B cell (primary cell): ENCODE measurements at regions not wholly inside any gene's neighbourhood (a gene's known extent, or its start where the extent isn't known, plus 50 kb on each side); places are given as distances from the start of the nearest gene placed in this dataset.

Experiments used
- ATAC-seq: fragments of 200-7000 bp; cut with Tn5 transposase; one replicate; pipeline ENCODE4 v1.10.0; 2021; ENCODE audit warnings: low read depth, mild to moderate bottlenecking, moderate number of reproducible peaks, moderate library complexity
- CTCF ChIA-PET: fragments of 350-600 bp; sonication (Branson Sonifier 250); formaldehyde crosslinking; loops from one replicate; lab custom pipeline; 2021; ENCODE audit warnings: antibody characterized with exemption, inconsistent platforms; lab: Charles Lee
- POLR2A ChIA-PET: fragments of 350-600 bp; sonication (Branson Sonifier 250); formaldehyde crosslinking; loops from one replicate; lab custom pipeline; 2021; ENCODE audit warnings: antibody characterized with exemption; lab: Charles Lee
- DNase-seq: peaks from one replicate; pipeline ENCODE4 v3.0.0; 2013
- H2AFZ ChIP-seq: 2 replicates; pipeline ENCODE4 v1.6.1; 2012; ENCODE audit warnings: mild to moderate bottlenecking, low read depth, low read length; ENCODE audit not compliant: insufficient read depth, poor library complexity, severe bottlenecking
- H3K27ac ChIP-seq, 2 donors: 1 replicate in 1 of 2; 2 replicates in 1 of 2; pipeline ENCODE4 v1.5.1; 2012 to 2013; ENCODE audit warnings: low read length in 2 of 2, mild to moderate bottlenecking in 2 of 2, moderate library complexity in 1 of 2
- H3K27me3 ChIP-seq, 4 experiments: fragments of 200-600 bp in 1 of 4; sonication (generic) in 1 of 4; replicated peaks in 1 of 4; 1 replicate in 2 of 4; 2 replicates in 2 of 4; pipeline versions ENCODE4 v1.6.1 to v1.7.0; 2013 to 2016; ENCODE audit warnings: low read length in 3 of 4, mild to moderate bottlenecking in 2 of 4, mixed read lengths in 1 of 4, moderate library complexity in 1 of 4; ENCODE audit not compliant: insufficient read depth in 4 of 4, control insufficient read depth in 3 of 4; ENCODE audit errors: control extremely low read depth in 1 of 4
- H3K36me3 ChIP-seq, 2 experiments: replicated peaks in 1 of 2; 1 replicate in 1 of 2; 2 replicates in 1 of 2; pipeline versions ENCODE4 v1.6.1 to v1.7.1; 2013; ENCODE audit warnings: low read length in 1 of 2; ENCODE audit not compliant: insufficient read depth in 2 of 2, control insufficient read depth in 1 of 2; ENCODE audit errors: control extremely low read depth in 1 of 2, extremely low read depth in 1 of 2
- H3K4me1 ChIP-seq, 2 donors: fragments of 200-600 bp in 1 of 2; sonication (generic) in 1 of 2; 1 replicate in 1 of 2; 2 replicates in 1 of 2; pipeline versions ENCODE4 v1.5.1 to v1.6.1; 2013 to 2017; ENCODE audit warnings: low read length in 2 of 2; ENCODE audit not compliant: control insufficient read depth in 2 of 2, insufficient read depth in 2 of 2
- H3K4me2 ChIP-seq: replicated peaks from 2 replicates; pipeline ENCODE3; 2012; ENCODE audit warnings: mild to moderate bottlenecking, low read depth, low read length; ENCODE audit not compliant: poor library complexity, severe bottlenecking
- H3K4me3 ChIP-seq, 5 experiments: fragments of 200-600 bp in 1 of 5; sonication (generic) in 1 of 5; 1 replicate in 3 of 5; 2 replicates in 2 of 5; pipeline versions ENCODE4 v1.5.1 to v1.7.0; 2011 to 2016; ENCODE audit warnings: low read length in 4 of 5, mild to moderate bottlenecking in 4 of 5, low read depth in 2 of 5, control low read depth in 1 of 5, moderate library complexity in 1 of 5; ENCODE audit not compliant: insufficient read depth in 1 of 5; ENCODE audit errors: control extremely low read depth in 1 of 5, extremely low read depth in 1 of 5
- H3K79me2 ChIP-seq: fragments of 200-600 bp; sonication (generic); one replicate; pipeline ENCODE4 v1.6.0; 2016; ENCODE audit warnings: low read length; ENCODE audit not compliant: control insufficient read depth, insufficient read depth
- H3K9ac ChIP-seq: fragments of 200-600 bp; sonication (generic); 2 replicates; pipeline ENCODE4 v1.6.1; 2017; ENCODE audit warnings: mild to moderate bottlenecking, low read length, moderate library complexity
- H3K9me3 ChIP-seq, 3 donors: one replicate each; pipeline versions ENCODE4 v1.6.1 to v1.7.1; 2013; ENCODE audit warnings: low read length in 2 of 3; ENCODE audit not compliant: control insufficient read depth in 2 of 3, insufficient read depth in 1 of 3; ENCODE audit errors: control extremely low read depth in 1 of 3
- H4K20me1 ChIP-seq: 2 replicates; pipeline ENCODE4 v1.6.0; 2012; ENCODE audit warnings: mild to moderate bottlenecking, low read length; ENCODE audit not compliant: insufficient read depth, control insufficient read depth, poor library complexity, severe bottlenecking
- H3K27ac Mint-ChIP-seq: one replicate; pipeline ENCODE4 v1.8.0; 2021; ENCODE audit warnings: mixed read lengths
- H3K27me3 Mint-ChIP-seq: one replicate; pipeline ENCODE4 v1.8.0; 2021; ENCODE audit warnings: mixed read lengths
- H3K4me1 Mint-ChIP-seq: one replicate; pipeline ENCODE4 v1.8.0; 2021; ENCODE audit warnings: mixed read lengths
- H3K4me3 Mint-ChIP-seq: one replicate; pipeline ENCODE4 v1.8.0; 2021; ENCODE audit warnings: mixed read lengths
- H3K9me3 Mint-ChIP-seq: one replicate; pipeline ENCODE4 v1.8.0; 2022; ENCODE audit warnings: mixed read lengths; ENCODE audit not compliant: insufficient read depth
- EZH2 ChIP-seq: IDR thresholded peaks from 2 replicates; pipeline ENCODE4 v1.6.1; 2012; ENCODE audit warnings: borderline replicate concordance, low read depth, mild to moderate bottlenecking, moderate library complexity, low read length; ENCODE audit not compliant: insufficient read depth, poor library complexity, severe bottlenecking
- WGBS: methylation state at CpG from one replicate; pipeline ENCODE4 v1.1.5; 2013; ENCODE audit warnings: missing lambda C conversion rate; ENCODE audit not compliant: insufficient coverage; 5-methylcytosine and 5-hydroxymethylcytosine counted together
- intact Hi-C: fragments of 100-400 bp; cut with micrococcal nuclease; formaldehyde crosslinking; loops from one replicate; pipeline ENCODE4 v1.10.0; 2022
- TF ChIP-seq, protein P1 (sequence below): fragments of 200-600 bp; IDR thresholded peaks from one replicate; pipeline ENCODE4 v1.8.0; 2022; ENCODE audit warnings: antibody characterized with exemption, mild to moderate bottlenecking

GRCh38 chr3:5756443-5756842, 568.9 kb downstream of the EDEM1 start:
- Mint-ChIP-seq H3K4me1 (no peaks in the 10 kb centered on the region), H3K27me3 (no peaks in the 10 kb centered on the region), H3K4me3 (no peak overlapping the region), H3K9me3 (no peaks in the 10 kb centered on the region), H3K27ac (no peak overlapping the region)
- intact Hi-C loops, result no loop called here
- Histone ChIP-seq H3K9me3 (no peaks in the 10 kb centered on the region), H3K27me3 (no peaks in the 10 kb centered on the region), H3K79me2 (no peaks in the 10 kb centered on the region), H3K9ac (no peak overlapping the region), H3K4me1 (no peaks in the 10 kb centered on the region), H3K4me2 (no peak overlapping the region), H3K4me3 (no peak overlapping the region), H3K36me3 (no peaks in the 10 kb centered on the region), H2AFZ (no peak overlapping the region), H4K20me1 (no peaks in the 10 kb centered on the region), H3K27ac (no peak overlapping the region)
- CTCF ChIA-PET, result no interaction called here
- no peak for TF ChIP-seq EZH2
- ATAC-seq (no peak), DNase-seq (no peak)
- WGBS, result 43% methylated on average over 4 of the region's 4 CpGs
- POLR2A ChIA-PET, result no interaction called here

DNA sequence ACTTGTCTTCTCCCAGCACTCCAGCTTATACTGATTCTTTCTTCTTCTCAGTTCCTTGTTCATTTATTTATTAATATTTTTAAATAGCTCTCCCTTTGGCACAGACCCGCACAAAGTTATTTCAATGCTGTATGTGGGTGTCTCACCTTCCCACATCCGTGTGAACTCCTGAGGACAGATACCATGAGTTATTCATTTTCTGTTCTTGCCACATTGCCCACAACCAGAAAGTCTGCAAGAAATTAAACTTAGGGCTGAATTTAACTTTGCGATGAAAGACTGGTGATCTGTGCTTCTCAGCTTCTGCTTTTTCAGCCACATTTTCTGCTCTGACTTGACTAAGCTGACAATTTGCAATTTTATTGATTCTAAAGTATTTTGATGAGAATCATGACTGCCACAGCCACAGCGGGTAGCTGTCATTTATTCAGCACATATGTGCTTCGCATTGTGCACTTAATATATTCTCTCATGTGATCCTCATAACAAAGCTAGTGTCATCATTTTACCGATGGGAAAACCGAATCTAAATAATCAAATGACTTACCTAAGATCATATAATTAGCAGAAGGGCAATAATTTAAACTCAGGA, 569.8 kb downstream of the EDEM1 start:
- Mint-ChIP-seq H3K4me3 (no peak overlapping the region), H3K27ac (no peak overlapping the region), H3K4me1 (no peaks in the 10 kb centered on the region), H3K27me3 (no peaks in the 10 kb centered on the region), H3K9me3 (no peaks in the 10 kb centered on the region)
- H3K36me3 ChIP-seq, result no peaks in the 10 kb centered on the region
- no peak overlapping the region for H3K27ac ChIP-seq
- H3K27me3 ChIP-seq, result no peaks in the 10 kb centered on the region
- no peaks in the 10 kb centered on the region for H3K79me2 ChIP-seq
- ChIA-PET CTCF (no interaction called here), POLR2A (no interaction called here)
- intact Hi-C loops, result no loop called here
- no peaks in the 10 kb centered on the region for H3K4me1 ChIP-seq
- no peak overlapping the region for H3K4me3 ChIP-seq
- H3K4me2 ChIP-seq, result no peak overlapping the region
- DNase-seq (no peak), ATAC-seq (no peak)
- H2AFZ ChIP-seq, result no peak overlapping the region
- 70% methylated on average over 3 of the region's 7 CpGs for WGBS
- no peaks in the 10 kb centered on the region for H3K9me3 ChIP-seq
- no peak overlapping the region for H3K9ac ChIP-seq
- TF ChIP-seq EZH2, result no peak
- TF ChIP-seq, protein P1, sequence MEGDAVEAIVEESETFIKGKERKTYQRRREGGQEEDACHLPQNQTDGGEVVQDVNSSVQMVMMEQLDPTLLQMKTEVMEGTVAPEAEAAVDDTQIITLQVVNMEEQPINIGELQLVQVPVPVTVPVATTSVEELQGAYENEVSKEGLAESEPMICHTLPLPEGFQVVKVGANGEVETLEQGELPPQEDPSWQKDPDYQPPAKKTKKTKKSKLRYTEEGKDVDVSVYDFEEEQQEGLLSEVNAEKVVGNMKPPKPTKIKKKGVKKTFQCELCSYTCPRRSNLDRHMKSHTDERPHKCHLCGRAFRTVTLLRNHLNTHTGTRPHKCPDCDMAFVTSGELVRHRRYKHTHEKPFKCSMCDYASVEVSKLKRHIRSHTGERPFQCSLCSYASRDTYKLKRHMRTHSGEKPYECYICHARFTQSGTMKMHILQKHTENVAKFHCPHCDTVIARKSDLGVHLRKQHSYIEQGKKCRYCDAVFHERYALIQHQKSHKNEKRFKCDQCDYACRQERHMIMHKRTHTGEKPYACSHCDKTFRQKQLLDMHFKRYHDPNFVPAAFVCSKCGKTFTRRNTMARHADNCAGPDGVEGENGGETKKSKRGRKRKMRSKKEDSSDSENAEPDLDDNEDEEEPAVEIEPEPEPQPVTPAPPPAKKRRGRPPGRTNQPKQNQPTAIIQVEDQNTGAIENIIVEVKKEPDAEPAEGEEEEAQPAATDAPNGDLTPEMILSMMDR, result no peak
- H4K20me1 ChIP-seq, result no peaks in the 10 kb centered on the region
